A549 (cell line): ENCODE measurements at regions not wholly inside any gene's neighbourhood (a gene's known extent, or its start where the extent isn't known, plus 50 kb on each side); places are given as distances from the start of the nearest gene placed in this dataset.
A peak's percentile ranks its signal among the peaks of the same experiment; 100 is the strongest.

ENCODE experiments used
- ATAC-seq, 2 experiments: fragments of 200-7000 bp in 1 of 2; fragments of >200 bp in 1 of 2; cut with Nextera tagmentation in 1 of 2; cut with Tn5 transposase in 1 of 2; 3 replicates each; pipeline versions ENCODE4 v1.8.0 to v1.9.1; 2018 to 2020; ENCODE audit warnings: mild to moderate bottlenecking in 1 of 2, moderate library complexity in 1 of 2
- CTCF ChIA-PET: fragments of 300-600 bp; sonication (Branson Sonifier 250); formaldehyde crosslinking; extraction: SDS; loops from one replicate; lab custom pipeline; 2021; ENCODE audit warnings: antibody characterized with exemption, inconsistent platforms; lab: Yijun Ruan, JAX
- POLR2A ChIA-PET: fragments of 350-600 bp; formaldehyde crosslinking; extraction: SDS; loops from one replicate; lab custom pipeline; 2021; ENCODE audit warnings: antibody characterized with exemption, inconsistent platforms; lab: Yijun Ruan, JAX
- DNase-seq, 2 experiments: peaks; one replicate each; pipeline versions ENCODE4 v3.0.0 to v3.0.0-alpha.2; 2011 to 2016; ENCODE audit warnings: low read depth in 1 of 2, low spot score in 1 of 2
- FAIRE-seq: peaks from 2 replicates; lab custom pipeline; 2011; peaks lifted over from hg19 to GRCh38; lab: Jason Lieb, UNC
- H3K27ac ChIP-seq, 2 experiments: fragments of >200 bp; sonication (Bioruptor Twin); formaldehyde crosslinking; 3 replicates each; pipeline ENCODE4 v1.5.1; 2016 to 2017
- H3K4me1 ChIP-seq: fragments of >200 bp; sonication (Bioruptor Twin); formaldehyde crosslinking; 3 replicates; pipeline ENCODE4 v1.6.1; 2016
- H3K4me2 ChIP-seq: fragments of >200 bp; sonication (Bioruptor Twin); formaldehyde crosslinking; 3 replicates; pipeline ENCODE4 v1.6.1; 2016
- H3K4me3 ChIP-seq: fragments of >200 bp; sonication (Bioruptor Twin); formaldehyde crosslinking; 3 replicates; pipeline ENCODE4 v1.5.1; 2016
- H3K9me3 ChIP-seq: fragments of >200 bp; sonication (Bioruptor Twin); formaldehyde crosslinking; 3 replicates; pipeline ENCODE4 v1.6.1; 2016
- BHLHE40 ChIP-seq: IDR thresholded peaks from 2 replicates; pipeline ENCODE4 v1.6.1; 2012; ENCODE audit warnings: low read depth, low read length, inconsistent platforms
- CBX2 ChIP-seq: fragments of 200-600 bp; sonication (generic); IDR thresholded peaks from 2 replicates; pipeline ENCODE4 v1.6.1; 2016; ENCODE audit warnings: low read depth, mild to moderate bottlenecking, borderline replicate concordance
- EHF ChIP-seq: fragments of 250-450 bp; sonication (Bioruptor Pico); IDR thresholded peaks from 2 replicates; pipeline ENCODE4 v1.5.0; 2020; ENCODE audit warnings: mild to moderate bottlenecking
- FOXS1 ChIP-seq: fragments of 250-450 bp; sonication (Bioruptor Pico); IDR thresholded peaks from 2 replicates; pipeline ENCODE4 v1.5.0; 2020; ENCODE audit warnings: mild to moderate bottlenecking, moderate library complexity
- HDAC2 ChIP-seq: fragments of 200-600 bp; sonication (generic); IDR thresholded peaks from 2 replicates; pipeline ENCODE4 v1.6.1; 2016
- HOXA7 ChIP-seq: fragments of 250-450 bp; sonication (Bioruptor Pico); IDR thresholded peaks from 2 replicates; pipeline ENCODE4 v1.5.0; 2020; ENCODE audit warnings: mild to moderate bottlenecking, moderate library complexity
- HOXB13 ChIP-seq: fragments of 250-450 bp; sonication (Bioruptor Pico); IDR thresholded peaks from 2 replicates; pipeline ENCODE4 v1.5.0; 2020; ENCODE audit warnings: low read depth, mild to moderate bottlenecking, moderate library complexity
- HOXB5 ChIP-seq: fragments of 250-450 bp; sonication (Bioruptor Pico); IDR thresholded peaks from 2 replicates; pipeline ENCODE4 v1.5.0; 2020; ENCODE audit warnings: mild to moderate bottlenecking, moderate library complexity
- JUN ChIP-seq, 2 experiments: fragments of >200 bp; sonication (Bioruptor Twin); formaldehyde crosslinking; IDR thresholded peaks; 2 replicates in 1 of 2; 3 replicates in 1 of 2; pipeline ENCODE4 v1.6.1; 2016 to 2017
- KDM1A ChIP-seq: fragments of 200-600 bp; sonication (generic); IDR thresholded peaks from 2 replicates; pipeline ENCODE4 v1.6.1; 2016; ENCODE audit warnings: low read depth, mild to moderate bottlenecking
- MAFK ChIP-seq: fragments of 450-650 bp; IDR thresholded peaks from 2 replicates; pipeline ENCODE4 v1.6.1; 2014; ENCODE audit not compliant: partially characterized antibody
- NFE2L2 ChIP-seq: fragments of 150-350 bp; conservative IDR thresholded peaks from 2 replicates; pipeline ENCODE4 v1.6.1; 2014; ENCODE audit warnings: low read length
- POLR2A ChIP-seq: IDR thresholded peaks from 2 replicates; pipeline ENCODE4 v1.6.1; 2012; ENCODE audit warnings: mild to moderate bottlenecking, low read length
- POLR2AphosphoS2 ChIP-seq: conservative IDR thresholded peaks from 2 replicates; pipeline ENCODE4 v1.6.1; 2012; ENCODE audit warnings: low read length, improper control_type of control experiment, inconsistent platforms
- RAD21 ChIP-seq, 2 experiments: fragments of >200 bp in 1 of 2; sonication (Bioruptor Twin) in 1 of 2; formaldehyde crosslinking in 1 of 2; IDR thresholded peaks in 1 of 2; conservative IDR thresholded peaks in 1 of 2; 2 replicates in 1 of 2; 3 replicates in 1 of 2; pipeline ENCODE4 v1.6.1; 2012 to 2018; ENCODE audit warnings: inconsistent platforms in 1 of 2
- RFX5 ChIP-seq: fragments of 450-650 bp; IDR thresholded peaks from 2 replicates; pipeline ENCODE4 v1.7.1; 2014; ENCODE audit warnings: antibody characterized with exemption, mild to moderate bottlenecking, moderate library complexity
- SMC3 ChIP-seq: fragments of >200 bp; sonication (Bioruptor Twin); formaldehyde crosslinking; IDR thresholded peaks from 3 replicates; pipeline ENCODE4 v1.6.1; 2018; ENCODE audit warnings: inconsistent platforms
- USF2 ChIP-seq: fragments of 450-650 bp; IDR thresholded peaks from 2 replicates; pipeline ENCODE4 v1.6.1; 2014; ENCODE audit warnings: antibody characterized with exemption
- ZNF302 ChIP-seq: fragments of 250-450 bp; sonication (Bioruptor Pico); IDR thresholded peaks from 2 replicates; pipeline ENCODE4 v1.9.0; 2021; ENCODE audit warnings: inconsistent platforms, mild to moderate bottlenecking, moderate library complexity
- WGBS: methylation state at CpG from one replicate; pipeline ENCODE4 v1.1.6; 2017; ENCODE audit errors: missing lambda C conversion rate; 5-methylcytosine and 5-hydroxymethylcytosine counted together
- TF ChIP-seq, protein P1 (sequence below): fragments of 150-350 bp; IDR thresholded peaks from 2 replicates; pipeline ENCODE4 v1.6.1; 2014; ENCODE audit warnings: low read depth, mild to moderate bottlenecking, low read length
- TF ChIP-seq, protein P2 (sequence below): fragments of >200 bp; sonication (Bioruptor Twin); formaldehyde crosslinking; IDR thresholded peaks from 2 replicates; pipeline ENCODE4 v1.6.1; 2016
- TF ChIP-seq, protein P3 (sequence below): fragments of >200 bp; sonication (Bioruptor Twin); formaldehyde crosslinking; IDR thresholded peaks from 3 replicates; pipeline ENCODE4 v1.6.1; 2016

- TF ChIP-seq, protein P1, sequence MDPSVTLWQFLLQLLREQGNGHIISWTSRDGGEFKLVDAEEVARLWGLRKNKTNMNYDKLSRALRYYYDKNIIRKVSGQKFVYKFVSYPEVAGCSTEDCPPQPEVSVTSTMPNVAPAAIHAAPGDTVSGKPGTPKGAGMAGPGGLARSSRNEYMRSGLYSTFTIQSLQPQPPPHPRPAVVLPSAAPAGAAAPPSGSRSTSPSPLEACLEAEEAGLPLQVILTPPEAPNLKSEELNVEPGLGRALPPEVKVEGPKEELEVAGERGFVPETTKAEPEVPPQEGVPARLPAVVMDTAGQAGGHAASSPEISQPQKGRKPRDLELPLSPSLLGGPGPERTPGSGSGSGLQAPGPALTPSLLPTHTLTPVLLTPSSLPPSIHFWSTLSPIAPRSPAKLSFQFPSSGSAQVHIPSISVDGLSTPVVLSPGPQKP, result no peak
- TF ChIP-seq POLR2AphosphoS2 (no peak), JUN (IDR thresholded peaks at IDR 0.05) (no peak), RAD21 (conservative IDR thresholded peaks at IDR 0.05 in 1 of 2, IDR thresholded peaks at IDR 0.05 in 1 of 2) (no peak)
Observed at GRCh38 chr2:217001740-217002139, 141.9 kb upstream of the TNP1 start (continued).

GRCh38 chr2:217000406-217000805 is 140.5 kb upstream of the TNP1 start:
- WGBS, result 20% methylated on average over 3 of the region's 3 CpGs
- H3K27ac ChIP-seq, result no peak overlapping the region
- H3K9me3 ChIP-seq, result no peaks in the 10 kb centered on the region
- H3K4me2 ChIP-seq, result no peak overlapping the region
- ATAC-seq, result no peak
- no peak for FAIRE-seq
- H3K4me1 ChIP-seq, result no peaks in the 10 kb centered on the region
- DNase-seq, result no peak
- 0 out of 3 replicates have a peak, but pooled peaks have one; percentile 17 for TF ChIP-seq SMC3
- TF ChIP-seq HOXB13 (CRISPR knock-in tag), result no peak
- peak; percentile 22 to 30; a peak in 2 of 5 replicates for TF ChIP-seq RAD21 (conservative IDR thresholded peaks at IDR 0.05 in 1 of 2, IDR thresholded peaks at IDR 0.05 in 1 of 2)
- H3K4me3 ChIP-seq, result no peak overlapping the region
- CTCF ChIA-PET, result no interaction called here
- POLR2A ChIA-PET, result no interaction called here

DNA sequence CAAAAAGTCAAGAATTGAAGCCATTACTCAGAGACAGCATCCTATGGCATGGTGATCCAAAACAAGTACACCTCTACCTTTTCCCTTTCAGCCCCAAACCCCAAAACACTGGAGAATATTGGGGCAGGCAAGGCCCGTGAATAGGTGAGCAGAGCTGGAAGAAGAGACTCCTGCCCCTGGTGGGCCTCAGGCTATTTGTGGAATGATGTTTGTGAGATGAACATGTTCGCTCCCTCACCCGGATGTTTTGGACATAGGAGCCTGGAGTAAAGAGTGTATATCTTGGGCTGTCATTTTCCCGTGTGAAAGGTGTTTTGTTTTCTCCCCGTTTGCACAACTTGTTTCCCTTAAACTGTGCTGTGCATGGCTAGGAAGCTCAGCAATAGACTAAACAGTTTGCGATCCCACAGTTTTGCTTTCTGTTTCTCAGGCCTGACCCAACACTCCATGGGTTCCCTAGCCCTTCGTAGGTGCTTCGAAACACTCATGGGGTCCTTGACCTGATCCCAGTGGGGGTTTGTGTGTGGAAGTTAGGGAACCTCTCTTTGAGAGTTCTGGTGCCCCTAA is 136.5 kb upstream of the TNP1 start:
- no peak for TF ChIP-seq BHLHE40
- no peak for TF ChIP-seq NFE2L2
- no peak for TF ChIP-seq POLR2A
- TF ChIP-seq EHF (CRISPR knock-in tag), result no peak
- no peak for TF ChIP-seq MAFK
- no peak for TF ChIP-seq USF2
- TF ChIP-seq HDAC2, result no peak
- TF ChIP-seq KDM1A, result no peak
- TF ChIP-seq HOXB5 (CRISPR knock-in tag), result no peak
- TF ChIP-seq CBX2, result no peak
- TF ChIP-seq, protein P2, sequence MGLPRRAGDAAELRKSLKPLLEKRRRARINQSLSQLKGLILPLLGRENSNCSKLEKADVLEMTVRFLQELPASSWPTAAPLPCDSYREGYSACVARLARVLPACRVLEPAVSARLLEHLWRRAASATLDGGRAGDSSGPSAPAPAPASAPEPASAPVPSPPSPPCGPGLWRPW, result no peak
- TF ChIP-seq, protein P3, sequence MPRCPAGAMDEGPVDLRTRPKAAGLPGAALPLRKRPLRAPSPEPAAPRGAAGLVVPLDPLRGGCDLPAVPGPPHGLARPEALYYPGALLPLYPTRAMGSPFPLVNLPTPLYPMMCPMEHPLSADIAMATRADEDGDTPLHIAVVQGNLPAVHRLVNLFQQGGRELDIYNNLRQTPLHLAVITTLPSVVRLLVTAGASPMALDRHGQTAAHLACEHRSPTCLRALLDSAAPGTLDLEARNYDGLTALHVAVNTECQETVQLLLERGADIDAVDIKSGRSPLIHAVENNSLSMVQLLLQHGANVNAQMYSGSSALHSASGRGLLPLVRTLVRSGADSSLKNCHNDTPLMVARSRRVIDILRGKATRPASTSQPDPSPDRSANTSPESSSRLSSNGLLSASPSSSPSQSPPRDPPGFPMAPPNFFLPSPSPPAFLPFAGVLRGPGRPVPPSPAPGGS, result no peak
- TF ChIP-seq FOXS1, result no peak
- TF ChIP-seq RFX5, result no peak
- 41% methylated on average over 8 of the region's 8 CpGs for WGBS
- 0 out of 3 replicates have a peak, but pooled peaks cover 2% of the 10 kb centered on the region for H3K9me3 ChIP-seq
- H3K4me2 ChIP-seq, result no peak overlapping the region
- no peaks in the 10 kb centered on the region for H3K4me1 ChIP-seq
- H3K27ac ChIP-seq, result no peak overlapping the region
- DNase-seq (no peak), FAIRE-seq (no peak), ATAC-seq (no peak)
- ChIA-PET CTCF (no interaction called here), POLR2A (no interaction called here)
- no peak overlapping the region for H3K4me3 ChIP-seq

DNA sequence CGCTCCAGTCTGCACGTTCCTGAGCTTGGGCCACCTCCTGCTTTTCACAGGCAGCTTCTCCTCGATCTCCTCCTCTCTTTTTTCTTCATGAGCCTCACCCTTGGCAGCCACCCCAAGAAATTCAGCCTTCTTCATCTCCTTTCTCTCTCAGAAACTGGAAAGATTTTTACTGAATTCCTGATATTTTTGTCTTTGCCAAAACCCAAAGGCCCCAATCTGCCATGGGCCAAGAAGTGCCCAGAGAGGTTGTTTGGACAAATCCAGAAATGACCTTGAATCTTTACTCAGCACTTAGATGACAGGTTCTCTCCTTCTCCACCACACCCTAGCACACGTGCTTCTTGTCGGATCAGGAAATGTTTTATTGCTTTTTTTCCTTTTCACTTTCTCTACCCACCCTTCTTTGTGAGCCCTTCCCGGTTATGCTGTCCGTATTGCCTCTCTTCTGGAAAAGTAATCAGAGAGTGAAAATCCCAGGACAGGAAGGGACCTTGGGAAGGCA is 134.5 kb upstream of the TNP1 start:
- ChIA-PET POLR2A (no interaction called here), CTCF (no interaction called here)
- no peak for DNase-seq
- Histone ChIP-seq H3K27ac (no peak overlapping the region), H3K4me1 (no peaks in the 10 kb centered on the region), H3K4me2 (no peak overlapping the region), H3K9me3 (peaks cover 10% of the 10 kb centered on the region; the same call in 1 of the 3 replicates), H3K4me3 (no peak overlapping the region)
- TF ChIP-seq HOXA7 (CRISPR knock-in tag) (no peak), ZNF302 (CRISPR knock-in tag) (no peak)
- no peak for FAIRE-seq
- no peak for ATAC-seq
- WGBS, result 41% methylated on average over 7 of the region's 7 CpGs
